K562 (cell line): ENCODE measurements at regions not wholly inside any gene's neighbourhood (a gene's known extent, or its start where the extent isn't known, plus 50 kb on each side); places are given as distances from the start of the nearest gene placed in this dataset.

ENCODE experiments used
- ARID3A ChIP-seq: IDR thresholded peaks from 2 replicates; pipeline ENCODE4 v1.6.1; 2012; ENCODE audit warnings: low read depth, low read length, improper control_type of control experiment, borderline replicate concordance
- BCLAF1 ChIP-seq, 2 experiments: fragments of 450-650 bp in 1 of 2; IDR thresholded peaks; 2 replicates each; pipeline ENCODE4 v1.6.1; 2011 to 2017; ENCODE audit warnings: low read depth in 2 of 2, antibody characterized with exemption in 1 of 2, borderline replicate concordance in 1 of 2, low read length in 1 of 2, mild to moderate bottlenecking in 1 of 2, mixed read lengths in 1 of 2; ENCODE audit not compliant: control insufficient read depth in 1 of 2
- CBX3 ChIP-seq, 2 experiments: IDR thresholded peaks; 1 replicate in 1 of 2; 2 replicates in 1 of 2; pipeline ENCODE4 v1.6.1; 2012; ENCODE audit warnings: inconsistent platforms in 2 of 2, low read length in 2 of 2, borderline replicate concordance in 1 of 2, control low read depth in 1 of 2
- CXXC5 ChIP-seq: fragments of 250-450 bp; sonication (Bioruptor Pico); IDR thresholded peaks from 2 replicates; pipeline ENCODE4 v1.8.0; 2022; ENCODE audit warnings: inconsistent platforms, mild to moderate bottlenecking, moderate library complexity
- FOXK1 ChIP-seq: sonication (generic); formaldehyde crosslinking; IDR thresholded peaks from 2 replicates; pipeline ENCODE4 v1.8.0; 2022; ENCODE audit warnings: missing genetic modification reagents, mild to moderate bottlenecking, borderline replicate concordance
- GTF2E2 ChIP-seq: fragments of 200-800 bp; sonication (Bioruptor generic); IDR thresholded peaks from 2 replicates; pipeline ENCODE4 v1.6.1; 2016; ENCODE audit warnings: missing genetic modification characterization, missing compliant biosample characterization
- HNRNPL ChIP-seq: fragments of 200-400 bp; formaldehyde crosslinking; IDR thresholded peaks from 2 replicates; pipeline ENCODE4 v1.6.1; 2017; ENCODE audit warnings: low read depth, mild to moderate bottlenecking, low read length
- KLF16 ChIP-seq: IDR thresholded peaks from 2 replicates; pipeline ENCODE4 v1.6.1; 2016; ENCODE audit warnings: antibody characterized with exemption
- L3MBTL2 ChIP-seq: fragments of 450-650 bp; IDR thresholded peaks from 2 replicates; pipeline ENCODE4 v1.6.1; 2016; ENCODE audit warnings: mild to moderate bottlenecking, moderate library complexity
- MTA3 ChIP-seq: fragments of 450-650 bp; formaldehyde crosslinking; IDR thresholded peaks from 2 replicates; pipeline ENCODE4 v1.6.1; 2017; ENCODE audit warnings: mild to moderate bottlenecking, borderline replicate concordance
- MXD1 ChIP-seq: fragments of 250-450 bp; sonication (Bioruptor Pico); IDR thresholded peaks from 2 replicates; pipeline ENCODE4 v1.8.0; 2021; ENCODE audit warnings: borderline replicate concordance, mild to moderate bottlenecking, moderate library complexity; ENCODE audit not compliant: poor library complexity, severe bottlenecking
- NFYB ChIP-seq: IDR thresholded peaks from 2 replicates; pipeline ENCODE4 v1.6.1; 2011; ENCODE audit warnings: mild to moderate bottlenecking, moderate library complexity; ENCODE audit not compliant: insufficient read length; ENCODE audit errors: extremely low read depth
- PCBP2 ChIP-seq: fragments of 200-400 bp; formaldehyde crosslinking; IDR thresholded peaks from 2 replicates; pipeline ENCODE4 v1.6.1; 2018; ENCODE audit warnings: low read length, low read depth, mild to moderate bottlenecking, moderate library complexity; ENCODE audit not compliant: poor library complexity, severe bottlenecking
- POLR2G ChIP-seq: fragments of 200-400 bp; formaldehyde crosslinking; IDR thresholded peaks from 2 replicates; pipeline ENCODE4 v1.6.1; 2017; ENCODE audit warnings: low read depth, mild to moderate bottlenecking, antibody characterized with exemption, low read length, moderate library complexity
- PTTG1 ChIP-seq: fragments of 450-650 bp; IDR thresholded peaks from 2 replicates; pipeline ENCODE4 v1.6.1; 2016; ENCODE audit warnings: low read depth, mild to moderate bottlenecking, missing genetic modification characterization, missing compliant biosample characterization
- RBBP5 ChIP-seq: fragments of 200-600 bp; sonication (generic); IDR thresholded peaks from 2 replicates; pipeline ENCODE4 v1.6.1; 2012; ENCODE audit warnings: borderline replicate concordance, mild to moderate bottlenecking, low read length, control low read depth, inconsistent platforms; ENCODE audit not compliant: insufficient read depth, poor library complexity, severe bottlenecking
- SMARCE1 ChIP-seq: fragments of 450-650 bp; IDR thresholded peaks from 2 replicates; pipeline ENCODE4 v1.7.1; 2016; ENCODE audit warnings: mild to moderate bottlenecking
- SP1 ChIP-seq: sonication (generic); formaldehyde crosslinking; IDR thresholded peaks from 2 replicates; pipeline ENCODE4 v1.8.1; 2022; ENCODE audit warnings: mild to moderate bottlenecking, missing genetic modification reagents
- WHSC1 ChIP-seq: IDR thresholded peaks from one replicate; pipeline ENCODE4 v1.6.1; 2012; ENCODE audit warnings: low read length, control low read depth, inconsistent platforms
- ZBTB9 ChIP-seq: fragments of 450-650 bp; formaldehyde crosslinking; IDR thresholded peaks from 2 replicates; pipeline ENCODE4 v1.4.0; 2020; ENCODE audit warnings: mild to moderate bottlenecking, moderate library complexity
- ZNF134 ChIP-seq: fragments of 250-450 bp; sonication (Bioruptor Pico); conservative IDR thresholded peaks from 2 replicates; pipeline ENCODE4 v1.4.0; 2020

GRCh38 chr2:55112229-55113031 lies 62.2 kb upstream of the RTN4 start (continued):
- TF ChIP-seq CBX3 (IDR thresholded peaks at IDR 0.05; ENCODE audit: borderline replicate concordance in 1 of 2, low read length in 2 of 2) (no peak; a peak in 1 of 3 replicates), PCBP2 (no peak), KLF16 (no peak), POLR2G (peak; percentile 67), ZNF134 (peak; percentile 7; the same call in 1 of the 2 replicates), RBBP5 (no peak), BCLAF1 (IDR thresholded peaks at IDR 0.05; ENCODE audit: borderline replicate concordance in 1 of 2, control insufficient read depth in 1 of 2, low read depth in 2 of 2, low read length in 1 of 2) (no peak), ZBTB9 (CRISPR knock-in tag) (no peak; the same call in 1 of the 2 replicates), MXD1 (CRISPR knock-in tag) (no peak), HNRNPL (no peak), GTF2E2 (tag) (no peak), CXXC5 (CRISPR knock-in tag) (peak; percentile 33; the same call in 1 of the 2 replicates), NFYB (no peak), ARID3A (no peak), PTTG1 (tag) (peak; percentile 63; the same call in 1 of the 2 replicates), SP1 (no peak), FOXK1 (CRISPR knock-in tag) (no peak), WHSC1 (no peak), L3MBTL2 (0 out of 2 replicates have a peak, but pooled peaks have one; percentile 7), MTA3 (no peak), SMARCE1 (0 out of 2 replicates have a peak, but pooled peaks have one; percentile 35)
